Endothelial cell of umbilical vein (primary cell): ENCODE measurements at regions not wholly inside any gene's neighbourhood (a gene's known extent, or its start where the extent isn't known, plus 50 kb on each side); places are given as distances from the start of the nearest gene placed in this dataset.

Experiments
- BruUV-seq: library from RNA; stranded (reverse); fragments of 400-500 nt; replicated peaks from 2 replicates; lab custom pipeline; 2021; lab: Mats Ljungman, UMichigan
- CTCF ChIA-PET: fragments of 300-600, 350-600 bp; sonication (Branson Sonifier 250); formaldehyde crosslinking; loops from one replicate; lab custom pipeline; 2021; ENCODE audit warnings: antibody characterized with exemption, inconsistent platforms; lab: Charles Lee
- POLR2A ChIA-PET: fragments of 300-600, 350-600 bp; sonication (Branson Sonifier 250); formaldehyde crosslinking; loops from one replicate; lab custom pipeline; 2021; ENCODE audit warnings: antibody characterized with exemption, inconsistent platforms; lab: Charles Lee
- DNase-seq: peaks from one replicate; pipeline ENCODE4 v3.0.0-alpha.2; 2011; ENCODE audit warnings: low read depth, low spot score
- FAIRE-seq: peaks from 2 replicates; lab custom pipeline; 2011; peaks lifted over from hg19 to GRCh38; lab: Jason Lieb, UNC
- H2AFZ ChIP-seq: 2 replicates; pipeline ENCODE4 v1.6.0; 2012; ENCODE audit warnings: low read depth, low read length, control low read depth, inconsistent platforms
- H3K27ac ChIP-seq: 2 replicates; pipeline ENCODE4 v1.5.1; 2011; ENCODE audit warnings: low read depth, mild to moderate bottlenecking, control low read depth, low read length, moderate library complexity; ENCODE audit not compliant: insufficient read depth
- H3K27me3 ChIP-seq, 2 experiments: 2 replicates each; pipeline versions ENCODE4 v1.6.0 to v1.6.1; 2011; ENCODE audit warnings: low read length in 2 of 2, mixed read lengths in 1 of 2; ENCODE audit not compliant: control insufficient read depth in 2 of 2, insufficient read depth in 2 of 2
- H3K36me3 ChIP-seq, 2 experiments: 2 replicates in 1 of 2; 3 replicates in 1 of 2; pipeline ENCODE4 v1.5.1; 2011; ENCODE audit warnings: low read length in 2 of 2, mild to moderate bottlenecking in 1 of 2, moderate library complexity in 1 of 2; ENCODE audit not compliant: control insufficient read depth in 2 of 2, insufficient read depth in 2 of 2; ENCODE audit errors: extremely low read depth in 1 of 2
- H3K4me1 ChIP-seq: 3 replicates; pipeline ENCODE4 v1.5.1; 2011; ENCODE audit warnings: mild to moderate bottlenecking, low read length; ENCODE audit not compliant: control insufficient read depth, insufficient read depth; ENCODE audit errors: extremely low read depth
- H3K4me2 ChIP-seq: 2 replicates; pipeline ENCODE4 v1.6.1; 2011; ENCODE audit warnings: low read length, control low read depth, mixed read lengths; ENCODE audit not compliant: insufficient read depth
- H3K4me3 ChIP-seq, 3 experiments: fragments of 200-600 bp in 1 of 3; sonication (generic), shearing (Covaris generic) in 1 of 3; replicated peaks in 1 of 3; 2 replicates each; pipeline ENCODE4 v1.5.1; 2011 to 2016; ENCODE audit warnings: control low read depth in 3 of 3, low read length in 3 of 3, mild to moderate bottlenecking in 2 of 3, inconsistent platforms in 1 of 3, low read depth in 1 of 3, moderate library complexity in 1 of 3; ENCODE audit not compliant: insufficient read depth in 1 of 3
- H3K79me2 ChIP-seq: 2 replicates; pipeline ENCODE4 v1.6.0; 2012; ENCODE audit warnings: low read length, inconsistent platforms; ENCODE audit not compliant: control insufficient read depth, insufficient read depth
- H3K9ac ChIP-seq: replicated peaks from 2 replicates; pipeline ENCODE3; 2011; ENCODE audit warnings: low read length, control low read depth; ENCODE audit not compliant: insufficient read depth; ENCODE audit errors: extremely low read depth
- H3K9me1 ChIP-seq: replicated peaks from 3 replicates; pipeline ENCODE4 v1.6.0; 2011; ENCODE audit warnings: mild to moderate bottlenecking, low read length; ENCODE audit not compliant: control insufficient read depth, insufficient read depth; ENCODE audit errors: extremely low read depth
- H3K9me3 ChIP-seq: replicated peaks from 2 replicates; pipeline ENCODE4 v1.5.1; 2012; ENCODE audit warnings: low read length, inconsistent platforms; ENCODE audit not compliant: control insufficient read depth, insufficient read depth
- H4K20me1 ChIP-seq: replicated peaks from 2 replicates; pipeline ENCODE3; 2011; ENCODE audit warnings: mild to moderate bottlenecking, low read length; ENCODE audit not compliant: control insufficient read depth, insufficient read depth; ENCODE audit errors: extremely low read depth
- EZH2 ChIP-seq: IDR thresholded peaks from 2 replicates; pipeline ENCODE4 v1.6.1; 2012; ENCODE audit warnings: borderline replicate concordance, low read depth, mild to moderate bottlenecking, moderate library complexity, low read length, inconsistent platforms; ENCODE audit not compliant: severe bottlenecking
- FOS ChIP-seq: IDR thresholded peaks from 2 replicates; pipeline ENCODE4 v1.6.1; 2011; ENCODE audit warnings: mild to moderate bottlenecking, low read length, moderate library complexity, borderline replicate concordance; ENCODE audit not compliant: insufficient read depth
- GATA2 ChIP-seq: IDR thresholded peaks from 2 replicates; pipeline ENCODE4 v1.7.0; 2011; ENCODE audit warnings: low read depth, mild to moderate bottlenecking, moderate library complexity, mixed read lengths, low read length; ENCODE audit not compliant: insufficient read length, insufficient read depth
- JUN ChIP-seq: IDR thresholded peaks from 2 replicates; pipeline ENCODE4 v1.6.1; 2011; ENCODE audit warnings: borderline replicate concordance, low read depth; ENCODE audit not compliant: insufficient read length, insufficient read depth
- MYC ChIP-seq: IDR thresholded peaks from one replicate; pipeline ENCODE4 v1.6.1; 2011; ENCODE audit warnings: mild to moderate bottlenecking, low read depth, low read length
- POLR2A ChIP-seq: IDR thresholded peaks from 2 replicates; pipeline ENCODE4 v1.6.1; 2012; ENCODE audit warnings: low read depth, mild to moderate bottlenecking, control low read depth, low read length
- POLR2AphosphoS5 ChIP-seq: IDR thresholded peaks from 2 replicates; pipeline ENCODE4 v1.6.1; 2012; ENCODE audit warnings: low read depth, mild to moderate bottlenecking, control low read depth, low read length, moderate library complexity; ENCODE audit not compliant: insufficient read depth
- dilution Hi-C: fragments of 300-500 bp; cut with MboI; formaldehyde crosslinking; loops from one replicate; pipeline ENCODE4 v1.15.0; 2019; ENCODE audit warnings: low sequenced_read_pairs; ENCODE audit not compliant: extremely low pct_ligation_motif_present
- intact Hi-C: fragments of 100-400 bp; cut with micrococcal nuclease; formaldehyde crosslinking; loops from one replicate; pipeline ENCODE4 v1.10.0; 2022
- TF ChIP-seq, protein P1 (sequence below): IDR thresholded peaks from 2 replicates; pipeline ENCODE4 v1.6.1; 2011; ENCODE audit not compliant: insufficient read depth, insufficient read length
- TF ChIP-seq, protein P2 (sequence below), 2 donors: IDR thresholded peaks; 1 replicate in 1 of 2; 2 replicates in 1 of 2; pipeline ENCODE4 v1.5.1; 2011; ENCODE audit warnings: low read length in 2 of 2, mild to moderate bottlenecking in 2 of 2, moderate library complexity in 2 of 2, control low read depth in 1 of 2, inconsistent platforms in 1 of 2, low read depth in 1 of 2; ENCODE audit not compliant: insufficient read depth in 1 of 2; ENCODE audit errors: extremely low read depth in 1 of 2

- Histone ChIP-seq H2AFZ (no peak overlapping the region), H3K9me3 (no peaks in the 10 kb centered on the region), H3K4me2 (no peak overlapping the region), H4K20me1 (no peaks in the 10 kb centered on the region), H3K9me1 (no peaks in the 10 kb centered on the region), H3K4me3 (no peak overlapping the region), H3K27ac (no peak overlapping the region), H3K36me3 (no peaks in the 10 kb centered on the region), H3K27me3 (no peaks in the 10 kb centered on the region), H3K4me1 (no peaks in the 10 kb centered on the region), H3K9ac (no peak overlapping the region), H3K79me2 (no peaks in the 10 kb centered on the region)
- ChIA-PET CTCF (no interaction called here), POLR2A (no interaction called here)
- dilution Hi-C loops: no loop called here
- FAIRE-seq (no peak), DNase-seq (no peak)
- BruUV-seq: no TSS peak
- TF ChIP-seq, protein P1, sequence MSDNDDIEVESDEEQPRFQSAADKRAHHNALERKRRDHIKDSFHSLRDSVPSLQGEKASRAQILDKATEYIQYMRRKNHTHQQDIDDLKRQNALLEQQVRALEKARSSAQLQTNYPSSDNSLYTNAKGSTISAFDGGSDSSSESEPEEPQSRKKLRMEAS: no peak
- TF ChIP-seq POLR2AphosphoS5 (no peak), MYC (no peak), POLR2A (no peak), EZH2 (no peak), JUN (no peak), FOS (no peak), GATA2 (no peak)
- TF ChIP-seq, protein P2, sequence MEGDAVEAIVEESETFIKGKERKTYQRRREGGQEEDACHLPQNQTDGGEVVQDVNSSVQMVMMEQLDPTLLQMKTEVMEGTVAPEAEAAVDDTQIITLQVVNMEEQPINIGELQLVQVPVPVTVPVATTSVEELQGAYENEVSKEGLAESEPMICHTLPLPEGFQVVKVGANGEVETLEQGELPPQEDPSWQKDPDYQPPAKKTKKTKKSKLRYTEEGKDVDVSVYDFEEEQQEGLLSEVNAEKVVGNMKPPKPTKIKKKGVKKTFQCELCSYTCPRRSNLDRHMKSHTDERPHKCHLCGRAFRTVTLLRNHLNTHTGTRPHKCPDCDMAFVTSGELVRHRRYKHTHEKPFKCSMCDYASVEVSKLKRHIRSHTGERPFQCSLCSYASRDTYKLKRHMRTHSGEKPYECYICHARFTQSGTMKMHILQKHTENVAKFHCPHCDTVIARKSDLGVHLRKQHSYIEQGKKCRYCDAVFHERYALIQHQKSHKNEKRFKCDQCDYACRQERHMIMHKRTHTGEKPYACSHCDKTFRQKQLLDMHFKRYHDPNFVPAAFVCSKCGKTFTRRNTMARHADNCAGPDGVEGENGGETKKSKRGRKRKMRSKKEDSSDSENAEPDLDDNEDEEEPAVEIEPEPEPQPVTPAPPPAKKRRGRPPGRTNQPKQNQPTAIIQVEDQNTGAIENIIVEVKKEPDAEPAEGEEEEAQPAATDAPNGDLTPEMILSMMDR (IDR thresholded peaks at IDR 0.05; ENCODE audit: extremely low read depth in 1 of 2, insufficient read depth in 1 of 2, low read depth in 1 of 2, low read length in 2 of 2): no peak
- intact Hi-C loops: no loop called here
Observed at GRCh38 chr16:63720848-63721247, 1401.0 kb downstream of the CDH11 start.
